NOMO-1 (cell line): ENCODE measurements at regions not wholly inside any gene's neighbourhood (a gene's known extent, or its start where the extent isn't known, plus 50 kb on each side); places are given as distances from the start of the nearest gene placed in this dataset.
"Not testable (repeated sequence)": the region's sequence is repeated elsewhere in the genome, so short reads cannot be mapped to it uniquely, and the experiment has no call there.

Source experiments
- DNase-seq, 2 experiments: peaks; one replicate each; lab custom pipeline; 2025; ENCODE audit not compliant: unreplicated experiment in 2 of 2; lab: John Stamatoyannopoulos, UW

DNA sequence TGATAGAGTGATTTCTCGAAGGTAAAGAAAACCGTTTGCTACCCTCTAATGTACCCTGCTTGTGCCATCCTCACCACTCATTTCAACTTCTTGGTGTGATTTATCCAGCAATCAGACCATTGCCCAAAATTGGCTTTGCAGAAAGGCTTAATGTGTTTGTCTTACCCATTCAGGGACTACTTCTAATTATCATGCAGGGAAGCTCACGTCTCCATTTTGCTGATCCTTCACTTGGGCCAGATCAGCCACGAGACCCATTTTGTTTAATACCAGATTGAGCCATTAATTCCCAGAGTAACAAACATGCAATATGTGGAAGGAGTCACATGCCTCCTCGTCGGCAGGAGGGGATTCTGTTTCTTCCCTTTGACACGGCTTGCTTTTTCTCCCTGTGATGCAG is 51.1 kb upstream of the CRY1 start:
- DNase-seq = no peak

DNA sequence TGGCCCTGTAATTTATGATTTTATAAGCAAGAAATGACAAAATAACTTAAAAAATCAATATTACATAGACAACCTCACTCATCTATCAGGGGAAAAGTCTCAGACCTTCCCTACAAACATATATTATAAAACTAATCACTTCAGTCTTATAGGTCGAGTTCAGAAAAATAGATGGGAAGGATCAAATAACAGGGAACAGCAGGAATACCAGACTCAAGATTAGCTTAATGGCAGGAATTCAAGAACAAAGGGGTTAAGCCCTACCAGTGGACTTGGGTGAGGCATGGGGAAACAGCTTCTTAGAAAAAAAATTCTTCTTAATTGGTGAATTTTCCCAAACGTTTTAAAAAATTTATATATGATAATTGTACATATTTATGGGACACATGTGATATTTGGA is 51.6 kb upstream of the CRY1 start:
- DNase-seq = no peak

DNA sequence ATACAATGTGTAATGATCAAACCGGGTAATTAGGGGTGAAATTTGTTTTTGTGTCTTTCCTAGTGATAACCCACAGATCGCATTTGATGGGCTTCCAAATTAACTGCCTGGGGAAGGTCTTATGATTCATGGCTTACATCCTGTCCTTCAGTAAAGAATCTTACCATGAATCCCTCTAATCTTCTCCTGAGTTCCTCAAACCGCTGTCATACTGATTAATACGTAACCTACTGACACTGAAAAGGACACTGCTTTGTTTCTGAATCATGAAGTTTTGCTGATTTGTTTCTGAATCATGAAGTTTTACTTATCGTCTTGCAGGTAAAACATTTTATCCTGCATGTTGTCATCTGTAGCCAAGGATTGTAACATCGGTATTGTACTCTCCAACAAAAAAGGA is 52.0 kb upstream of the CRY1 start:
- no peak for DNase-seq

DNA sequence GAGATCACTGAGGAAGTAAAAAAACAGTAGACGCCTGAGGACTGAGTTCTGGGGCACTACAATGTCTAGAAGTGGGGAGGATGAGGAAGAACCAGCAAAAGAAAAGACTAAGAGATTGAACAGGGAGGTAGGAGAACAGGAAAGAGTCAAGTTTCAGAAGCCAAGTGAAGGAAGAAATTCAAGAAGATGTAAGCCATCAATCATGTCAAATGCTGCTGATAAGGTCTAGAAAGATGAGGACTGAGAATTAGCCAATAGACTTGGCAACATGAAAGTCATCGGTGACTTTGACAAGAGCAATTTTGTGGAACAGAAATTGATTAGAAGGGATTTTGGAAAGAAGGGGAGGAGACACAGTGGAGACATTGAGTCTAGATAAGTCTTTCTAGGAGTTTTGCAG is 54.8 kb upstream of the CRY1 start:
- no peak for DNase-seq

DNA sequence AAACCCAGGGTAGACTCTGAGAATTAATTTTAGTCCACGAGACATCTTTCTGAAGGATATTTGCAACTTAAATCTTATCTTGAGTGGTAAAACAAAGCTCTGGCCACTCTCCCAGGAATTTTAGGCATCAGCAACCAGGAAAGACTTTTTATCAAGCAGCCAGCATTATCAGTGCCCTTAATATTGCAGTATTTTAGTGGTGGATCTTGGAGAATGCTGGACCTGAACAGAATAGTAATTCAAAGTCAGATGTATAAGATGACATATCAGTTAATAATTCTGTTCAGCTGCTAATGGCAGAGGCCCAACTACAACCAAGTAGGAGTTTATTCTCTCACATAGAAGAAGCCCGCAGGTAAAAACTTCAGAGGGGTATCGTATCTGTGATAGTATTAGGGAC is 59.0 kb upstream of the CRY1 start:
- DNase-seq = no peak

DNA sequence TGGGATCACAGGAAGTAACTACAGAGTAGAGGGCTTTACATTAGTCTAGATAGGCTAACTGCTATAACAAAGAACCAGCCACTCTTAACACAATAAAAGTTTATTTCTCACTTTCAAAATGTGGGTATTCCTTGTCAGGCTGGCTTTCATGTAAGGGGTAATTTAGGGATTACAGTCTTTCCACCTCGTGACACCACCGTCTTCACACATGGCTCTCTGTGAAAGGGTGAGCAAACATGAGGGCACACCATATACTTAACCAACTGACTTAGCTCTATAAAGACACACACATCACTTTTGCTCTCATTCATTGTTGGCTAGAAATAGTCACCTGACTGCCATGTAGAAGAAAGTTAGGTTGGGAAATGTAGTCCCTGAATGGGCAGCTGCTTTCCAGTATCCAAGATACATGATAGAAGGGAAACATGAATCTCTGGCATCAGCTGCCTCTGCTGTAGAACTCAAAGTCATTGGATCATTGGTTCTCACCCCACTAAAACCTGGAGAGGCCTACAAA is 66.1 kb upstream of the CRY1 start:
- DNase-seq = no peak

DNA sequence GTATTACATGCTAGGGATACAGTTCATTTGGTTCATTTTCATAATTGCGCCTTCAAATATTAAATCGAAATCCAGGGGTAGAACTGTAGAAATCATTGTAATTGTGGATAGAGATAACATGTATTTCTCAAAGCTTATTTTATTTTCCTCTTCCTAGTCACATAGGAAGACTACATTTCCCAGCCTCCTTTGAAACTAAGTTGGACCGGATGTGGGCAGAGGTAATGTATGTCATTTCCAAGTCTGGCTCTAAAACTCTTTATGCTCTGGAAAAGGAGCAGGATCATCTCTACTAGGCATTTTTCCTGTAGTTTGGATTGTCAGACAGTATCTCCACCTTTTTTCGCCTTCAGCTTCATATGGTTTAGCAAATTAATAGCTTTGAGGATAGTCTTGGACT is 70.1 kb upstream of the CRY1 start:
- no peak for DNase-seq

DNA sequence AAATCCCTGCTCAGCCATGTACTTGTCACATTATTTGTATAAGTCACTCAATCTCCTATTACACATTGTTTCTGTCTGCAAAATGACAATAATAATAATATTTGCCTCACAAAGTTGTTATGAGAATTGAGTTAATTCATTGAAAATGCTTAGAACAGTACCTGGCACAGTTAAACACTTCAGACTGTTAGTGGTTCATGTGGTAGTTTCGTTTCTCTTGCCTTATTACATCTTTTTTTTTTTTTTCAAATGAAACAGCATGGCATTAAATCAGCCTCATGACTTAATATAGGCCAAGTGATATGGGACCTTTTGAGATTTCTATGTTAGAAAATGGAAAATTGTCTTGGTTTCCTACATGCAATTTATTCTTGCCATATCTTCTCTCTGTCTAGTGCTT is 71.0 kb upstream of the CRY1 start:
- DNase-seq = no peak

DNA sequence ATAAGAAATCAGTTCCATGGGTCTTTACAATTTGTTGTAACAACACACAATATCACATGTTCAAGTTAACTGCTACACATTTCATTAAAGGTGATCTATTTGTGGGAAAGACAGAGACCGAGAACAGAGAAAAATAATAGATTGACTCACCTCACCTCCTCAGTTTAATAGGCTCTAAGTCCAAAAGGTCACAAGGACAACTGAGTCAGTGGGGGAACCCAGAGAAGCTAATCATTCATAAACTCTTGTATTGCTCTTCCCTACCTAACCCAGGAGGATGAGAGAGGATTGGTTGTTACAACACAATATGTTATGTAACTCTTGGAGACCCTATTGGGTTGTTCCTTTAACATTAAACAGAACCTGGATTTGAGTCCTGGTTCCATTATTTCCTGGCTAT is 72.2 kb upstream of the CRY1 start:
- no peak for DNase-seq

DNA sequence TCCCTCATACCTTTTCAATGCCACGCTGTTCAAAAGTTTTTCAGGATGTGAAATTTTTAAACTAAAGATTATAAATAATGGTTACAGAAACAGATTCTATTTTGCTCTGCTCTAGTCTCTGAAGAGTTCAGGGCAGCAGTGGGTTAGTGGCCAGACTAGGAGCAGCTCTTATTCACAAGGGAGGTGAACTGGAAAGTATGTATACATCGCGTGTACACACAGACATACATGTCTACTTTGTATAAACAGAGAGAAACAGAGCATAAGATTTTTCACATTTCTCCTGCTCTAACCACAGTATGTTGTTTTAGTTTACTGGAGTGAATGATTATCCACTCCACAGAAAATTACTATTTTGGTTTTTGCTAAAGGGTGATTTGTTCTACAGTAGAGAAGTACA is 74.4 kb upstream of the CRY1 start:
- DNase-seq = no peak

DNA sequence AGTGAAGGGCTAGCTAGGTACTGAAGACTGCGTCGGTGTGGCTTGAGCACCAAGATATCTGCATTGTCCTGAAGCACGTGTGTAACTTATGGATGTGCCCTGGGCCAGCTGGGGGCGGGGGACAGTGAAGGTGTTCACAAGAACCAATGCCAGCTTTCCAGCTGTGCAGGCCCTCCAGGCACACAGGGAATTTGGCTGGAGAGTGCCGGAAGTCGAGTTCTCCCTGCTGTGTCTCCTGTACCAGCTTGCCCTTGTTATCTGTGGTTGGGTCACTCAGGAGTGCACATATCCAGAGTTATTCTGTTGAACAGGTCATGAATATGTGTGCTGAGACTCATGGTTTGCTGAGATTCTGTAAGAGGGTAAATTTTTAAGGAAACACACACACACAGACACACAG is 75.9 kb upstream of the CRY1 start:
- no peak for DNase-seq

DNA sequence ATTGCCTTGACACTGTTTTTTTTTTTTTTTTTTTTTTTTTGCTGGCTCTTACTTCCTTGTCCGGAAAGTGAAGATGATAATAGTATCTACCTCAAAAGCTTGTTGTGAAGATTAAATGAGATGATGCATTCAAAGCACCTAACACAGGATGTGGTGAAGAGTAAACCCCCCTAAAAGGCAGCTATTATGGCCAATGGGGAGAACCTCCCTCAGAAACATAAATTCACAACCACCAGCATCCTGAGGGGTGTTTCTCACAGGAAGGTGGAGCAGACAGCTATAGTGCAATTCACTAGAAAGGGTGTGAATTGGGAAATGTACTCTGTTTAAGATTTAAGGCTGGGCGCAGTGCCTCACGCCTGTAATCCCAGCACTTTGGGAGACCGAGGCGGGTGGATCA is 85.4 kb upstream of the CRY1 start:
- DNase-seq = no peak

DNA sequence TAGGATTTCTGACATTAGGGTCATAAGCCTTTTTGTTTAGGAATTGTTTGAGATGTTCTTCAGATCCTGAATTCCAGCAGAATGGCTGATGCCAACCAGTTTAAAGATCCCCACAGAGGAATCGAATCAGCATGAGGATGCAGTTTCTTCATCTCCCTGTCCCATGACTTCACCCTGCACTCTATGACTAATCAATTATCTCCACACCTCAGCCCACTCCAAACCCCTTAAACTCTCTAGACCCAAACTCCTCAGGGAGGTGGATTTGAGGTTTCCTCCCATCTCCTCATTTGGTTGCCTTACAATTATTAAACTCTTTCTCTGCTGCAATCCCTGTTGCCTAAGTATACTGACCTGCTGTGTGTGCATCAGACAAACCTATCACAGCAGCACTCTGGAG is 86.5 kb upstream of the CRY1 start:
- no peak for DNase-seq

DNA sequence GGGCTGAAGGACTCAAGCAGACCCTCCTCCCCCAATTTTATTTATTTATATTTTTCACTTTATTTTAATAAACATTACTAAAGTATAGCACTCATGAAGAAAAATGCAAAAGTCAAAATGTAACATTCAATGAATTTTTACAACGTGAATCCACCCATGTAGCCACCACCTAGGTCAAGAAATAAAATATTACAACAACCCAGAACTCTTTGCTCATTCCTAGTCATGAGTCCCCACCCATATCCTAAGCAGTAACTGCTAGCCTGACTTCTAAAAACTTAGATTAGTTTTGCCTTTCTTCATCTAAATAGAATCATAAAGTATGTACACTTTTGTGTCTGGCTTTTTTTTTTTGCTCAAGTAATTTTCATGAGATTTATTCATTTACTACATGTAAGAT is 86.9 kb upstream of the CRY1 start:
- DNase-seq = no peak

DNA sequence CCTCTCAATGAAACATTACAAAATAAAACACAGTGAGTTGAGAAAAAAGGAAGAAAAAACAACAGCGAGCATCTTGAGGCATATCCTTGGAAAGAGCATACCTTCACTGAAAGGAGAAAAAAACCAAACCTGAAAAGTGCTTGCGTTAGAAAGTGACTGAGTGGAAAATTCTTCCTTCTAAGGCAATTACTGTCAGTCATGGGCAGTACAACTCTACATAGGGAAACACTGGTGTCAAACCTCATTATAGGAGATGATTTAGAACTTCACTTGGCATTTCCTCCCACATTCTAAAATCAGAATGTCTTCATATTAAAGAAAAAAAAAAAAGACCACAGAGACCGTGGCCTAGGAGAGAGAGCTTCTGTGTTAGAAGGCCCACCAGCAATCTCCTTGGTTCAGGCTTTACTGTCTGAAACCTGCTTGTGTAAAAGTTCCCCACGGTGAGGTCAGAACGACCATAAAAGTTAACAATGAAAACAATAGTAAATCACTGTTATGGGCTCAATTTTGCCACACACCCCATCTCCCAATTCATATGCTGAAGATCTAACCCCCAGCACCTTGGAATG is 91.1 kb upstream of the CRY1 start:
- DNase-seq = no peak

DNA sequence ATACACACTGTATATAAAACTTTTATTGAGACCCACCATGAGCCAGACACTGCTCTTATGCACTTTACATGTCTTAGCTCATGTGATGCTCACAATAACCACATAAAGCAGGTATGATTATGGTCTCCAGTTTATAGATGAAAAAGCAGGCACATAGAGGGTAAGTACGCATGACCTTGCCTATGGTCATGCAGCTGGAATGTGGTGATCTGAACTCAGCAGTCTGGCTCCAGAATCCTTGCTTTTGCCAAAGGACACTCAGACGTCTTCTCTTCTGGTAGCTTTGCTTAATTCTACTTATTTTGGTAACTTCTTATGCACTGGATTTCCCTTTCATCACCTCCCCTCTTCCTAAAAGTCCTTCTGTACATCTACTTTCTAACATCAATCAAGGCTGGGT is 103.3 kb upstream of the CRY1 start:
- DNase-seq = no peak

DNA sequence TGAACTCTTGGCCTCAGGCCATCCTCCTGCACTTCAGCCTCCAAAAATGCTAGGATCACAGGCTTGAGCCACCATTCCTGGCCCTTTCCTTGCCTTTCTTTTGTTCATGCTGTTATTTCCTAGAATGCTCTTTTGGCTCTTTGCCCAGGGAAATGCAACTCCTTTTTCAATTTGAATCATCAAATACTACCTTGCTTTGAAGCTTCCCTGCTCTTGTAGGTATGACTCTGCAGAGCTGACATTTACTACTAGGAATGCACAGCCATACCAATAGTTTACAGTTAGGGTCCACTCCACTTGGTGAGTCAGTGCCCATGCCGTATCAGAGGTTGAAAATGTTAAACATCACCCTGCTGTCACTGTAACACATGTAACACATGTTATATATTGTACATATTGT is 107.0 kb upstream of the CRY1 start:
- DNase-seq = no peak

DNA sequence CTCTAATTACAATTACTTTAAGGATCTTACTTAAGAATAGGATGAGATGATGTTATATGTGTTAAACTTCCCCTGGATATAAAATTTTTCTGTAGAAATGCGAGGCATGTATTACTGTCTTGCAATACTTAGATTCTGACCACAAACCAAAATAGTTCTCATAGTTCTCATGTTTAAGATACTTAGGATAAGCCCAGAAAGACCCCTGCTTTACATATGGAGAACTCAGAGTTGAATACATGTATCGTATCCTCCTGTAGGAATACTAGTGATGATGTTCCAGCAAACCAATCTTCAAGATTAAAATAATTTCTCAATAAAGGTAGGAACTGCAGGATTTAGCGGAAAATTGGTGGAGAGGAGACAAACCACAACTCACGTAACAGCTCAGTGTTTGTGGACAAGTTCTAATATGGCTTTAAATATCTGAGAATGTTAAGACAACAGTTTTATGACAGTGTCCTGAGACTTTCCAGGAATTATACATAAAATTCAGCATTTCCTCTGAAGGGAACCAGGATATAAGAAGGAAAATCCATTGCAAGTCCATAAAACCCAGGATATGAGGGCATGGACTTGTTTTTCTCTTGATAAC is 114.7 kb upstream of the CRY1 start:
- no peak for DNase-seq

DNA sequence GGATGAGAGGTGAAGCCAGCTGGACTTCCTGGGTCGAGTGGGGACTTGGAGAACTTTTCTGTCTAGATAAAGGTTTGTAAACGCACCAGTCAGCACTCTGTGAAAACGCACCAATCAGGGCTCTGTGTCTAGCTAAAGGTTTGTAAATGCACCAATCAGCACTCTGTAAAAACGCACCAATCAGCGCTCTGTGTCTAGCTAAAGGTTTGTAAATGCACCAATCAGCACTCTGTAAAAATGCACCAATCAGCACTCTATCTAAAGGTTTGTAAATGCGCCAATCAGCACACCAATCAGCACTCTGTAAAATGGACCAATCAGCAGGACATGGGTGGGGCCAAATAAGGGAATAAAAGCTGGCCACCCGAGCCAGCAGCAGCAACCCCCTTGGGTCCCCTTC is 116.4 kb upstream of the CRY1 start:
- DNase-seq = not testable (repeated sequence)

DNA sequence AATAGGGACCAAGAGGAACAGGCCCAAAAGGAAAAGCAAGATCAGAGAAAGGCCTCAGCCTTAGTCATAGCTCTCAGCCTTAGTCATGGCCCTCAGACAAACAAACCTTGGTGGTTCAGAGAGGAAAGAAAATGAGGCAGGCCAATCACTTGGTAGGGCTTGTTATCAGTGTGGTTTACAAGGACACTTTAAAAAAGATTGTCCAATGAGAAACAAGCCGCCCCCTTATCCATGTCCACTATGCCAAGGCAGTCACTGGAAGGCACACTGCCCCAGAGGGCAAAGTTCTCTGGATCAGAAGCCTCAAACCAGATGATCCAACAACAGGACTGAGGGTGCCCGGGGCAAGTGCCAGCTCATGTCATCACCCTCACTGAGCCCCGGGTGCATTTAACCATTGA is 121.0 kb upstream of the CRY1 start:
- not testable (repeated sequence) for DNase-seq

DNA sequence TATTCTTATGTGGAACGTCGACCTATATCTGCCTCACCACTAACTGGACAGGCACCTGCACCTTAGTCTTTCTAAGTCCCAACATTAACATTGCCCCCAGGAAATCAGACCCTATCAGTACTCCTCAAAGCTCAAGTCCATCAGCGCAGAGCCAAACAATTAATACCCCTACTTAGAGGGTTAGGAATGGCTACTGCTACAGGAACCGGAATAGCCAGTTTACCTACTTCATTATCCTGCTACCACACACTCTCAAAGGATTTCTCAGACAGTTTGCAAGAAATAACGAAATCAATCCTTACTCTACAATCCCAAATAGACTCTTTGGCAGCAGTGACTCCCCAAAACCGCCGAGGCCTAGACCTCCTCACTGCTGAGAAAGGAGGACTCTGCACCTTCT is 123.1 kb upstream of the CRY1 start:
- not testable (repeated sequence) for DNase-seq

DNA sequence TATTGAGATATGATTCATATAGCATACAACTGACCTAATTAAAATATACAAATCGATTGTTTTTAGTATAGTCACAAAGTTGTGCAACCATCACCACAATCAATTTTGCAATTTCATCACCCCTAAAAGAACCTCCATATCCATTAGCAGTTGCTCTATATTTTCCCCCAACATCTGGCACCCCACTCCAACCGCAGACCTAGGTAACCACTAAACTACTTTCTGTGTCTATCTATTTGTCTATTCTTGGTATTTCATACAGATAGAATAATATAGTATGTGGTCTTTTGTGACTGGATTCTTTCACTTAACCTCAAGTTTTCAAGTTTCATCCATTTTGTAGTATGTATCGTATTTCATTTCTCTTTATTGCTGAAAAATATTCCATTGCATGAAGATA is 126.0 kb upstream of the CRY1 start:
- DNase-seq = no peak

DNA sequence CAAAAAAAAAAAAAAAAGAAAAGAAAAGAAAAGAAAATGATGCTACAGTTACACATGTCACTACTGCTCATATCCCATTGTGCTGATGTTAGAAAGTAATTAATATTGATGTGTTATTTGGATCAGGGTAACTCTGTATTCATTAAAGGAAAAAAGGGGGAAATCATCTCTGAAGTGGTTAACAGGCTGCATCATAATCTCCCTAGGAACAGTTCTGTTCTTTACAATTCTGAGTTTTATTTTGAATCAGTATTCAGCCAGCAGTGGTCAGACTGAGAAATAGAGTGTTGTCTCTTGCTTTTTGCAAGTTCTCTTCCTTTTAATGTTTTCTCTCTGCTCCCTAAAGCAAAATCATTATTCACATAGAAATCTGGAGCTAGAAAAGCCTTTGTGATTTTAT is 128.6 kb upstream of the CRY1 start:
- no peak for DNase-seq
